Caco-2 (cell line): ENCODE measurements at regions not wholly inside any gene's neighbourhood (a gene's known extent, or its start where the extent isn't known, plus 50 kb on each side); places are given as distances from the start of the nearest gene placed in this dataset.

Source experiments
- BruUV-seq: library from RNA; stranded (reverse); fragments of 400-500 nt; replicated peaks from 2 replicates; lab custom pipeline; 2021; lab: Mats Ljungman, UMichigan
- CTCF ChIA-PET: fragments of 300-600 bp; sonication (Branson Sonifier 250); formaldehyde crosslinking; loops from one replicate; lab custom pipeline; 2022; ENCODE audit warnings: antibody characterized with exemption; lab: Charles Lee
- POLR2A ChIA-PET: fragments of 300-600 bp; sonication (Branson Sonifier 250); formaldehyde crosslinking; loops from one replicate; lab custom pipeline; 2022; ENCODE audit warnings: antibody characterized with exemption; lab: Charles Lee
- DNase-seq, 2 experiments: peaks; one replicate each; pipeline versions ENCODE4 v3.0.0 to v3.0.0-alpha.2; 2020 to 2022
- H3K27me3 ChIP-seq: replicated peaks from 2 replicates; pipeline ENCODE4 v1.6.0; 2011; ENCODE audit warnings: low read length; ENCODE audit not compliant: control insufficient read depth, insufficient read depth
- H3K36me3 ChIP-seq: 2 replicates; pipeline ENCODE4 v1.5.1; 2011; ENCODE audit warnings: low read length; ENCODE audit not compliant: control insufficient read depth, insufficient read depth
- H3K4me1 ChIP-seq: fragments of 250-450 bp; sonication (Bioruptor Pico); 2 replicates; pipeline ENCODE4 v1.5.1; 2020; ENCODE audit warnings: mild to moderate bottlenecking
- H3K4me3 ChIP-seq: 2 replicates; pipeline ENCODE4 v1.5.1; 2011; ENCODE audit warnings: low read depth, mild to moderate bottlenecking, control low read depth, low read length
- H3K9me3 ChIP-seq: fragments of 250-450 bp; sonication (Bioruptor Pico); 2 replicates; pipeline ENCODE4 v1.5.1; 2020; ENCODE audit warnings: mild to moderate bottlenecking, moderate library complexity
- H3K27ac Mint-ChIP-seq: one replicate; pipeline ENCODE4 v1.8.0; 2022; ENCODE audit warnings: mixed read lengths; ENCODE audit not compliant: unreplicated experiment
- H3K27me3 Mint-ChIP-seq: one replicate; pipeline ENCODE4 v1.8.0; 2022; ENCODE audit warnings: mixed read lengths; ENCODE audit not compliant: insufficient read depth, unreplicated experiment
- H3K36me3 Mint-ChIP-seq: one replicate; pipeline ENCODE4 v1.8.0; 2022; ENCODE audit warnings: mild to moderate bottlenecking, mixed read lengths; ENCODE audit not compliant: insufficient read depth, unreplicated experiment
- H3K4me1 Mint-ChIP-seq: one replicate; pipeline ENCODE4 v1.8.0; 2022; ENCODE audit warnings: low read depth, mixed read lengths; ENCODE audit not compliant: unreplicated experiment
- H3K4me3 Mint-ChIP-seq: one replicate; pipeline ENCODE4 v1.8.0; 2022; ENCODE audit warnings: mild to moderate bottlenecking, moderate library complexity, mixed read lengths; ENCODE audit not compliant: unreplicated experiment
- H3K9me3 Mint-ChIP-seq: one replicate; pipeline ENCODE4 v1.8.0; 2022; ENCODE audit warnings: mixed read lengths; ENCODE audit not compliant: unreplicated experiment
- CTCF ChIP-seq, 2 experiments: fragments of 200-600 bp in 1 of 2; IDR thresholded peaks; 1 replicate in 1 of 2; 2 replicates in 1 of 2; pipeline versions ENCODE4 v1.5.1 to v1.8.0; 2011 to 2022; ENCODE audit warnings: antibody characterized with exemption in 1 of 2, control low read depth in 1 of 2, inconsistent platforms in 1 of 2, low read depth in 1 of 2, low read length in 1 of 2, mild to moderate bottlenecking in 1 of 2, moderate library complexity in 1 of 2; ENCODE audit not compliant: insufficient read depth in 1 of 2, severe bottlenecking in 1 of 2, unreplicated experiment in 1 of 2
- intact Hi-C: fragments of 100-400 bp; cut with micrococcal nuclease; formaldehyde crosslinking; loops from one replicate; pipeline ENCODE4 v1.10.0; 2022; ENCODE audit not compliant: unreplicated experiment

- H3K4me3 Mint-ChIP-seq: no peak overlapping the region
- H3K27ac Mint-ChIP-seq: no peak overlapping the region
- ChIA-PET POLR2A (no interaction called here), CTCF (no interaction called here)
- no peak for TF ChIP-seq CTCF (IDR thresholded peaks at IDR 0.05; ENCODE audit: insufficient read depth in 1 of 2, low read depth in 1 of 2, low read length in 1 of 2, severe bottlenecking in 1 of 2, unreplicated experiment in 1 of 2)
- no peaks in the 10 kb centered on the region for H3K9me3 Mint-ChIP-seq
- Histone ChIP-seq H3K36me3 (no peaks in the 10 kb centered on the region), H3K4me3 (no peak overlapping the region), H3K27me3 (0 out of 2 replicates have a peak, but pooled peaks cover 1% of the 10 kb centered on the region), H3K9me3 (no peaks in the 10 kb centered on the region), H3K4me1 (no peaks in the 10 kb centered on the region)
- H3K27me3 Mint-ChIP-seq: peaks cover 13% of the 10 kb centered on the region
- H3K4me1 Mint-ChIP-seq: no peaks in the 10 kb centered on the region
- intact Hi-C loops: no loop called here
- no peaks in the 10 kb centered on the region for H3K36me3 Mint-ChIP-seq
- no peak for DNase-seq
- no TSS peak for BruUV-seq
Observed at GRCh38 chr11:45028911-45029682, 78.4 kb upstream of the TP53I11 start.

- H3K27me3 Mint-ChIP-seq: peaks cover 10% of the 10 kb centered on the region
- CTCF ChIA-PET: interaction anchor here (0.6 to 0.7 kb wide), 2 partner anchors 15 to 45 kb away, joined by 3 to 4 read pairs; no protein-coding TSS in a partner anchor
Observed at GRCh38 chr11:45030778-45031177, 80.1 kb upstream of the TP53I11 start.

More at GRCh38 chr11:45030778-45031177, 80.1 kb upstream of the TP53I11 start:
- Mint-ChIP-seq H3K4me3 (no peak overlapping the region), H3K27ac (no peak overlapping the region), H3K4me1 (no peaks in the 10 kb centered on the region), H3K36me3 (no peaks in the 10 kb centered on the region), H3K9me3 (no peaks in the 10 kb centered on the region)
- Histone ChIP-seq H3K9me3 (no peaks in the 10 kb centered on the region), H3K4me1 (no peaks in the 10 kb centered on the region), H3K36me3 (no peaks in the 10 kb centered on the region), H3K27me3 (0 out of 2 replicates have a peak, but pooled peaks cover 1% of the 10 kb centered on the region), H3K4me3 (no peak overlapping the region)
- BruUV-seq: no TSS peak
- DNase-seq: no peak
- intact Hi-C loops: no loop called here
- TF ChIP-seq CTCF (IDR thresholded peaks at IDR 0.05; ENCODE audit: insufficient read depth in 1 of 2, low read depth in 1 of 2, low read length in 1 of 2, severe bottlenecking in 1 of 2, unreplicated experiment in 1 of 2): no peak
- POLR2A ChIA-PET: no interaction called here
